Esophagus muscularis mucosa (tissue), 4 donors: ENCODE measurements at regions not wholly inside any gene's neighbourhood (a gene's known extent, or its start where the extent isn't known, plus 50 kb on each side); places are given as distances from the start of the nearest gene placed in this dataset.
A peak's percentile ranks its signal among the peaks of the same experiment; 100 is the strongest.

Experiments used
- DNase-seq: peaks from one replicate; pipeline ENCODE4 v3.0.0-alpha.2; 2017; ENCODE audit errors: extremely low spot score
- H3K27ac ChIP-seq, 4 donors: fragments of 200-600 bp; sonication (generic); replicated peaks in 1 of 4; 1 replicate in 3 of 4; 2 replicates in 1 of 4; pipeline ENCODE4 v1.5.1; 2016 to 2019; ENCODE audit warnings: mild to moderate bottlenecking in 1 of 4
- H3K27me3 ChIP-seq, 4 donors: fragments of 200-600 bp; sonication (generic); one replicate each; pipeline versions ENCODE4 v1.5.1 to v1.6.0; 2016 to 2019
- H3K36me3 ChIP-seq, 4 donors: fragments of 200-600 bp; sonication (generic); one replicate each; pipeline ENCODE4 v1.5.1; 2016 to 2019
- H3K4me1 ChIP-seq, 4 donors: fragments of 200-600 bp; sonication (generic); one replicate each; pipeline ENCODE4 v1.5.1; 2016 to 2019
- H3K4me3 ChIP-seq, 4 donors: fragments of 200-600 bp; sonication (generic); 1 replicate in 2 of 4; 2 replicates in 2 of 4; pipeline ENCODE4 v1.5.1; 2016 to 2019; ENCODE audit warnings: mild to moderate bottlenecking in 4 of 4, moderate library complexity in 1 of 4
- H3K9me3 ChIP-seq, 4 donors: fragments of 200-600 bp; sonication (generic); 1 replicate in 3 of 4; 2 replicates in 1 of 4; pipeline ENCODE4 v1.5.1; 2016 to 2019
- CTCF ChIP-seq, 3 experiments: fragments of 200-600 bp in 2 of 3; fragments of 450-650 bp in 1 of 3; sonication (generic) in 2 of 3; IDR thresholded peaks; one replicate each; pipeline ENCODE4 v1.5.1; 2017 to 2019; ENCODE audit warnings: antibody characterized with exemption in 3 of 3, mild to moderate bottlenecking in 2 of 3, moderate library complexity in 1 of 3
- EP300 ChIP-seq: sonication (generic); formaldehyde crosslinking; IDR thresholded peaks from one replicate; pipeline ENCODE4 v1.6.1; 2017; ENCODE audit warnings: antibody characterized with exemption
- POLR2A ChIP-seq: fragments of 450-650 bp; IDR thresholded peaks from one replicate; pipeline ENCODE4 v1.6.1; 2017; ENCODE audit warnings: antibody characterized with exemption, moderate library complexity, mild to moderate bottlenecking, low read depth
- POLR2AphosphoS5 ChIP-seq, 2 donors: sonication (generic); formaldehyde crosslinking; IDR thresholded peaks; one replicate each; pipeline ENCODE4 v1.6.1; 2017; ENCODE audit warnings: antibody characterized with exemption in 2 of 2
- WGBS: methylation state at CpG from one replicate; pipeline ENCODE4 v1.1.5; 2018; 5-methylcytosine and 5-hydroxymethylcytosine counted together
- intact Hi-C: fragments of 100-400 bp; cut with DNase I; formaldehyde crosslinking; loops from one replicate; pipeline ENCODE4 v1.15.1; 2023

GRCh38 chr9:115367780-115368525 lies 250.0 kb upstream of the TNC start:
- H3K27ac ChIP-seq: no peak overlapping the region
- WGBS: 83% methylated on average over 2 of the region's 2 CpGs

DNA sequence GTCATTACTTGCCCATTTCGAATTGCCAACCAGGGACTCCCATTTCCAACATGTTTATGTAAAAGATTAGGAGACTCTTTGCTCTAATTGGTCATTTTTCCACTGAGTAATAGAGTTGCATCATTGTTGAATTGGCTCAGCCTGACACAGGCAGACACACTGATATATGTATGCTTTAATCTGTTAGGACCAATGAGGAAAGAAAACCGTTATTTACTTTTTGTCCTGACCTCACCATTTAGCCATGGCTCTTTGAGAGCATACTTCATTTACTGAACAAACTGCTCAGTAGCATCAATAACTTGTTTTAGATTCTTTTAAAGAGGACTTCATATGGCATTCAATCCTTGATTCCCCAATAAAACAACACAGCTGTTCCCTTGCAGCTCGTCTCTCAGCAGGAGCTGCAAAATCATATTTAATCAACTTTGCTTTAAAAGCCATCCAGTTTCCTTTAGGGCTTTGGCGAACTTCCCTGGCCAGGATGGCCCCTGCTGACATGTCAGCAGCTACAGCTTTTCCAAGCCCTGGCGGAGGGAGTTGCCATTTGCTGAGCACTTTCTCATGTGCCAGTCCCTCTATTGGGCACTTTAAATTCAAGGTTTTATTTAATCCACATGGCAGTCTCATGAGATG lies 251.5 kb upstream of the TNC start:
- Histone ChIP-seq H3K4me3 (no peak overlapping the region), H3K4me1 (peaks cover 0 to 12% (median 11%) of the 10 kb centered on the region in 4 donors), H3K9me3 (no peaks in the 10 kb centered on the region), H3K27ac (no peak overlapping the region), H3K36me3 (no peaks in the 10 kb centered on the region), H3K27me3 (no peaks in the 10 kb centered on the region)
- WGBS: 40% methylated on average over 5 of the region's 5 CpGs
- TF ChIP-seq POLR2A (no peak), POLR2AphosphoS5 (IDR thresholded peaks at IDR 0.05) (no peak), EP300 (no peak), CTCF (IDR thresholded peaks at IDR 0.05) (no peak)
- peak; percentile 45 for DNase-seq
- intact Hi-C loops: no loop called here

More at GRCh38 chr9:115367780-115368525, 250.0 kb upstream of the TNC start:
- intact Hi-C loops: no loop called here
- peaks cover 0 to 12% (median 11%) of the 10 kb centered on the region in 4 donors for H3K4me1 ChIP-seq
- H3K27me3 ChIP-seq: no peaks in the 10 kb centered on the region
- no peak for DNase-seq
- no peak overlapping the region for H3K4me3 ChIP-seq
- no peaks in the 10 kb centered on the region for H3K36me3 ChIP-seq
- H3K9me3 ChIP-seq: no peaks in the 10 kb centered on the region
- TF ChIP-seq POLR2A (no peak), EP300 (no peak), POLR2AphosphoS5 (IDR thresholded peaks at IDR 0.05) (no peak), CTCF (IDR thresholded peaks at IDR 0.05) (no peak)

GRCh38 chr9:115373000-115373709 lies 255.2 kb upstream of the TNC start:
- peaks cover 0 to 12% (median 11%) of the 10 kb centered on the region in 4 donors for H3K4me1 ChIP-seq
- no peak overlapping the region for H3K27ac ChIP-seq
- intact Hi-C loops: no loop called here
- no peaks in the 10 kb centered on the region for H3K27me3 ChIP-seq
- H3K4me3 ChIP-seq: no peak overlapping the region
- no peaks in the 10 kb centered on the region for H3K36me3 ChIP-seq
- WGBS: 79% methylated on average over 6 of the region's 6 CpGs
- no peaks in the 10 kb centered on the region for H3K9me3 ChIP-seq
- no peak for DNase-seq
- TF ChIP-seq EP300: no peak
- no peak for TF ChIP-seq POLR2AphosphoS5 (IDR thresholded peaks at IDR 0.05)
- no peak for TF ChIP-seq CTCF (IDR thresholded peaks at IDR 0.05)
- no peak for TF ChIP-seq POLR2A

DNA sequence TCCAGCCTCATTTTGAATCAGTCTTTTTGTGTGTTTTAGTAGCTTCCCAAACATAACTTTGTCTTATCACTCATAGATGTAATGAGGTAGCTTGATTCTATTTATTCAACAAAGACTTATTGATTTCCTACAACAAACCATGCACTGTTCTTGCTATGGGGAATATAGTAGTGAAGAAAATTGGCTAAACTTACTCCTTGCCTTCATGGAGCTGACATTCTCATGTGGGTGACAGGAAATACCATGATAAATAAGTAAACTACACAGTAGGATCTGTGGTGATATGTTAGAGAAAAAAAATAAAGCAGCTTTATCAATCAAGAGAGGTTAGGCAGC lies 255.7 kb upstream of the TNC start:
- Histone ChIP-seq H3K36me3 (no peaks in the 10 kb centered on the region), H3K27ac (no peak overlapping the region), H3K4me3 (no peak overlapping the region), H3K27me3 (no peaks in the 10 kb centered on the region), H3K9me3 (no peaks in the 10 kb centered on the region), H3K4me1 (peaks cover 0 to 12% (median 11%) of the 10 kb centered on the region in 4 donors)
- intact Hi-C loops: no loop called here
- DNase-seq: peak; percentile 7
- TF ChIP-seq POLR2AphosphoS5 (IDR thresholded peaks at IDR 0.05): no peak
- TF ChIP-seq POLR2A: no peak
- no peak for TF ChIP-seq EP300
- no peak for TF ChIP-seq CTCF (IDR thresholded peaks at IDR 0.05)
